H9 (cell line): ENCODE measurements at regions not wholly inside any gene's neighbourhood (a gene's known extent, or its start where the extent isn't known, plus 50 kb on each side); places are given as distances from the start of the nearest gene placed in this dataset.

Experiments used
- DNase-seq: peaks from one replicate; pipeline ENCODE4 v3.0.0-alpha.2; 2017
- H2AFZ ChIP-seq: one replicate; pipeline ENCODE4 v1.6.1; 2013; ENCODE audit warnings: mild to moderate bottlenecking, low read length, control low read depth, moderate library complexity
- H2AK5ac ChIP-seq: 2 replicates; pipeline ENCODE4 v1.6.1; 2013; ENCODE audit warnings: low read length, control low read depth, mixed read lengths; ENCODE audit not compliant: insufficient read length
- H2BK120ac ChIP-seq: one replicate; pipeline ENCODE4 v1.6.1; 2013; ENCODE audit warnings: low read depth, mild to moderate bottlenecking, low read length, control low read depth, inconsistent platforms; ENCODE audit not compliant: poor library complexity, severe bottlenecking
- H2BK12ac ChIP-seq: 2 replicates; pipeline ENCODE4 v1.6.1; 2013; ENCODE audit warnings: low read length, control low read depth, mixed read lengths, low read depth; ENCODE audit not compliant: insufficient read length
- H2BK15ac ChIP-seq: 2 replicates; pipeline ENCODE4 v1.6.1; 2013; ENCODE audit warnings: low read depth, low read length, control low read depth
- H2BK20ac ChIP-seq: one replicate; pipeline ENCODE4 v1.6.1; 2013; ENCODE audit warnings: low read depth, mild to moderate bottlenecking, low read length, control low read depth, inconsistent platforms; ENCODE audit not compliant: poor library complexity, severe bottlenecking
- H2BK5ac ChIP-seq: 2 replicates; pipeline ENCODE4 v1.6.1; 2013; ENCODE audit warnings: low read length, control low read depth, mixed read lengths; ENCODE audit not compliant: insufficient read length
- H3K14ac ChIP-seq: 2 replicates; pipeline ENCODE4 v1.6.1; 2013; ENCODE audit warnings: low read length, control low read depth; ENCODE audit not compliant: insufficient read depth
- H3K18ac ChIP-seq: 2 replicates; pipeline ENCODE4 v1.6.1; 2013; ENCODE audit warnings: low read depth, mild to moderate bottlenecking, mixed read lengths, low read length, control low read depth; ENCODE audit not compliant: insufficient read length
- H3K23ac ChIP-seq: 2 replicates; pipeline ENCODE4 v1.6.1; 2013; ENCODE audit warnings: low read length, control low read depth, mixed read lengths, low read depth; ENCODE audit not compliant: insufficient read length
- H3K23me2 ChIP-seq: 2 replicates; pipeline ENCODE4 v1.6.1; 2013; ENCODE audit warnings: low read depth, mild to moderate bottlenecking, mixed read lengths, low read length, control low read depth; ENCODE audit not compliant: insufficient read length, poor library complexity, severe bottlenecking
- H3K27ac ChIP-seq: 2 replicates; pipeline ENCODE4 v1.5.1; 2013; ENCODE audit warnings: low read length, control low read depth, mixed read lengths, low read depth; ENCODE audit not compliant: insufficient read length
- H3K27me3 ChIP-seq: 2 replicates; pipeline ENCODE4 v1.6.1; 2013; ENCODE audit warnings: low read length, control low read depth, inconsistent platforms; ENCODE audit not compliant: insufficient read depth
- H3K4ac ChIP-seq: 2 replicates; pipeline ENCODE4 v1.6.1; 2013; ENCODE audit warnings: low read depth, mild to moderate bottlenecking, control low read depth, inconsistent platforms, low read length, moderate library complexity
- H3K4me1 ChIP-seq: 2 replicates; pipeline ENCODE4 v1.6.1; 2013; ENCODE audit warnings: low read length, control low read depth, inconsistent platforms; ENCODE audit not compliant: insufficient read depth
- H3K4me2 ChIP-seq: 2 replicates; pipeline ENCODE4 v1.6.1; 2013; ENCODE audit warnings: low read length, control low read depth, mixed read lengths; ENCODE audit not compliant: insufficient read length, insufficient read depth
- H3K56ac ChIP-seq: 2 replicates; pipeline ENCODE4 v1.6.1; 2013; ENCODE audit warnings: low read depth, mild to moderate bottlenecking, mixed read lengths, low read length, control low read depth; ENCODE audit not compliant: insufficient read length
- H3K79me1 ChIP-seq: 2 replicates; pipeline ENCODE4 v1.6.1; 2013; ENCODE audit warnings: low read depth, mild to moderate bottlenecking, moderate library complexity, low read length, control low read depth, inconsistent platforms; ENCODE audit not compliant: insufficient read depth, poor library complexity, severe bottlenecking
- H3K79me2 ChIP-seq: 2 replicates; pipeline ENCODE4 v1.6.1; 2013; ENCODE audit warnings: low read length, control low read depth, inconsistent platforms; ENCODE audit not compliant: insufficient read depth
- H3K9ac ChIP-seq: 2 replicates; pipeline ENCODE4 v1.6.1; 2013; ENCODE audit warnings: low read length, control low read depth, mixed read lengths; ENCODE audit not compliant: insufficient read length; ENCODE audit errors: extremely low read depth
- H3K9me3 ChIP-seq: one replicate; pipeline ENCODE4 v1.6.1; 2013; ENCODE audit warnings: low read depth, low read length, inconsistent platforms; ENCODE audit not compliant: control insufficient read depth
- H3T11ph ChIP-seq: one replicate; pipeline ENCODE4 v1.6.1; 2013; ENCODE audit warnings: mild to moderate bottlenecking, low read length, control low read depth, inconsistent platforms
- H4K20me1 ChIP-seq: one replicate; pipeline ENCODE4 v1.6.1; 2013; ENCODE audit not compliant: control insufficient read depth, insufficient read length, insufficient read depth
- H4K5ac ChIP-seq: 2 replicates; pipeline ENCODE4 v1.6.1; 2013; ENCODE audit warnings: low read depth, mild to moderate bottlenecking, mixed read lengths, low read length, control low read depth; ENCODE audit not compliant: insufficient read length
- H4K8ac ChIP-seq: replicated peaks from 2 replicates; pipeline ENCODE4 v1.6.1; 2013; ENCODE audit warnings: low read length, control low read depth, mixed read lengths, low read depth; ENCODE audit not compliant: insufficient read length
- H4K91ac ChIP-seq: 2 replicates; pipeline ENCODE4 v1.6.1; 2013; ENCODE audit warnings: low read depth, mild to moderate bottlenecking, moderate library complexity, mixed read lengths, low read length, control low read depth; ENCODE audit not compliant: insufficient read length
- H3K27ac Mint-ChIP-seq, 3 experiments: 2 replicates in 2 of 3; 3 replicates in 1 of 3; pipeline ENCODE4 v1.8.0; 2020 to 2021; ENCODE audit warnings: mixed read lengths in 3 of 3, mild to moderate bottlenecking in 1 of 3, moderate library complexity in 1 of 3
- H3K27me3 Mint-ChIP-seq: 2 replicates; pipeline ENCODE4 v1.8.0; 2021; ENCODE audit warnings: low read depth, mild to moderate bottlenecking, moderate library complexity, mixed read lengths
- H3K36me3 Mint-ChIP-seq, 3 experiments: 2 replicates in 2 of 3; 3 replicates in 1 of 3; pipeline ENCODE4 v1.8.0; 2020 to 2021; ENCODE audit warnings: low read depth in 3 of 3, mixed read lengths in 3 of 3; ENCODE audit not compliant: insufficient read depth in 1 of 3
- H3K4me1 Mint-ChIP-seq, 2 experiments: 2 replicates each; pipeline ENCODE4 v1.8.0; 2020; ENCODE audit warnings: mixed read lengths in 2 of 2
- H3K4me3 Mint-ChIP-seq, 2 experiments: 2 replicates in 1 of 2; 3 replicates in 1 of 2; pipeline ENCODE4 v1.8.0; 2020 to 2021; ENCODE audit warnings: mild to moderate bottlenecking in 2 of 2, mixed read lengths in 2 of 2, moderate library complexity in 1 of 2
- H3K9me3 Mint-ChIP-seq, 2 experiments: 2 replicates in 1 of 2; 3 replicates in 1 of 2; pipeline ENCODE4 v1.8.0; 2020; ENCODE audit warnings: mild to moderate bottlenecking in 2 of 2, mixed read lengths in 2 of 2, moderate library complexity in 1 of 2
- WGBS: extraction: QIAGEN DNeasy Blood & Tissue Kit; methylation state at CpG from one replicate; pipeline ENCODE4 v1.1.7; 2013; ENCODE audit warnings: missing lambda C conversion rate, low lambda C conversion rate, mixed read lengths; ENCODE audit not compliant: insufficient read length; ENCODE audit errors: extremely low coverage; 5-methylcytosine and 5-hydroxymethylcytosine counted together
- TF ChIP-seq, protein P1 (sequence below): fragments of 200-600 bp; sonication (generic); conservative IDR thresholded peaks from 3 replicates; pipeline ENCODE4 v1.8.0; 2021; ENCODE audit warnings: antibody characterized with exemption, mild to moderate bottlenecking

DNA sequence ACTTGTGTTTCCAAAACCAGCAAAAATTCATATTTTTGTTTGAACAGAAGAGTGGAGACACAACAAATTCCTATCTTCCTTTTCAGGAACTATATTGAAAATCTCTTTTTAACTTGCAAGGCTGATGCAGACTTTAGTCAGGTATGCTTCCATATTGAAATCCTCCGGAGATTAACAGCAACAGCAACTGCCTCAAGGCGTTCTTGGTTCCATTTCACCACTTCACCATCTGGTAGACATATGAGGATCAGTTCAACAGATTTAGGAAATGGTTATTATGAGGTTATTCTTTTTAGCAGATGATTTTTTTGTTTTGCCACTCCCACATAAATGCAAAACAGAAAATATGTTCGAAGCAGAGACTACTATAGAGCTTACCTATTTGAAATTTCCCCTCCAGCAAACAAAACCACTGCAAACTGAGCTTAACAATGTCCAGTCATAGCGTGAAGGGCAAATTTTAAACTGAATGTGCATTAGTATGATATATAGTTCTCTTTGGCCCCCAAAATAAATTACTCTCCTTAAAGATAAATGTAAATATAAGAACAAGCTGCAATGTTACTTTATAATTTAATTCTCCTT is 520.5 kb upstream of the ADGRB3 start:
- Histone ChIP-seq H4K91ac (no peak overlapping the region), H3T11ph (no peak overlapping the region), H3K18ac (no peak overlapping the region), H3K9ac (no peak overlapping the region), H3K4me2 (no peak overlapping the region), H2BK15ac (no peak overlapping the region), H4K8ac (no peak overlapping the region), H4K20me1 (no peaks in the 10 kb centered on the region), H4K5ac (no peak overlapping the region), H3K79me1 (no peaks in the 10 kb centered on the region), H2BK20ac (no peak overlapping the region), H3K56ac (no peak overlapping the region), H3K23ac (no peak overlapping the region), H3K23me2 (no peaks in the 10 kb centered on the region), H3K4ac (no peak overlapping the region), H2AK5ac (no peak overlapping the region), H3K4me1 (no peaks in the 10 kb centered on the region), H2BK5ac (no peak overlapping the region), H2BK12ac (no peak overlapping the region), H3K27me3 (no peaks in the 10 kb centered on the region), H3K14ac (no peak overlapping the region), H3K9me3 (no peaks in the 10 kb centered on the region), H3K79me2 (no peaks in the 10 kb centered on the region), H2AFZ (no peak overlapping the region), H2BK120ac (no peak overlapping the region), H3K27ac (no peak overlapping the region)
- H3K4me1 Mint-ChIP-seq, result no peaks in the 10 kb centered on the region
- WGBS, result no CpG with 5 or more reads among the region's 4 CpGs
- no peak for DNase-seq
- peaks cover 0 to 5% of the 10 kb centered on the region in 2 experiments; a peak in 2 of 5 replicates for H3K9me3 Mint-ChIP-seq
- H3K27ac Mint-ChIP-seq, result no peak overlapping the region
- H3K36me3 Mint-ChIP-seq, result no peaks in the 10 kb centered on the region; a peak in 2 of 7 replicates
- H3K4me3 Mint-ChIP-seq, result no peak overlapping the region
- H3K27me3 Mint-ChIP-seq, result no peaks in the 10 kb centered on the region
- TF ChIP-seq, protein P1, sequence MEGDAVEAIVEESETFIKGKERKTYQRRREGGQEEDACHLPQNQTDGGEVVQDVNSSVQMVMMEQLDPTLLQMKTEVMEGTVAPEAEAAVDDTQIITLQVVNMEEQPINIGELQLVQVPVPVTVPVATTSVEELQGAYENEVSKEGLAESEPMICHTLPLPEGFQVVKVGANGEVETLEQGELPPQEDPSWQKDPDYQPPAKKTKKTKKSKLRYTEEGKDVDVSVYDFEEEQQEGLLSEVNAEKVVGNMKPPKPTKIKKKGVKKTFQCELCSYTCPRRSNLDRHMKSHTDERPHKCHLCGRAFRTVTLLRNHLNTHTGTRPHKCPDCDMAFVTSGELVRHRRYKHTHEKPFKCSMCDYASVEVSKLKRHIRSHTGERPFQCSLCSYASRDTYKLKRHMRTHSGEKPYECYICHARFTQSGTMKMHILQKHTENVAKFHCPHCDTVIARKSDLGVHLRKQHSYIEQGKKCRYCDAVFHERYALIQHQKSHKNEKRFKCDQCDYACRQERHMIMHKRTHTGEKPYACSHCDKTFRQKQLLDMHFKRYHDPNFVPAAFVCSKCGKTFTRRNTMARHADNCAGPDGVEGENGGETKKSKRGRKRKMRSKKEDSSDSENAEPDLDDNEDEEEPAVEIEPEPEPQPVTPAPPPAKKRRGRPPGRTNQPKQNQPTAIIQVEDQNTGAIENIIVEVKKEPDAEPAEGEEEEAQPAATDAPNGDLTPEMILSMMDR, result no peak
